Psoas muscle (tissue), 7 donors: ENCODE measurements at regions not wholly inside any gene's neighbourhood (a gene's known extent, or its start where the extent isn't known, plus 50 kb on each side); places are given as distances from the start of the nearest gene placed in this dataset.
"Not testable (repeated sequence)": the region's sequence is repeated elsewhere in the genome, so short reads cannot be mapped to it uniquely, and the experiment has no call there.

Experiments used
- ATAC-seq, 4 donors: fragments of 200-7000 bp; cut with Tn5 transposase; one replicate each; pipeline ENCODE4 v1.9.1; 2020; ENCODE audit warnings: moderate library complexity in 3 of 4, mild to moderate bottlenecking in 2 of 4
- DNase-seq, 2 donors: peaks; one replicate each; pipeline ENCODE4 v3.0.0-alpha.2; 2020
- H3K27ac ChIP-seq: fragments of 200-600 bp; one replicate; pipeline ENCODE4 v1.8.0; 2022
- H3K27me3 ChIP-seq, 3 donors: fragments of 200-600 bp in 1 of 3; one replicate each; pipeline versions ENCODE4 v1.6.1 to v1.8.0; 2013 to 2022; ENCODE audit warnings: low read length in 2 of 3, mild to moderate bottlenecking in 2 of 3, moderate library complexity in 1 of 3; ENCODE audit not compliant: insufficient read depth in 3 of 3
- H3K36me3 ChIP-seq, 2 donors: fragments of 200-600 bp in 1 of 2; one replicate each; pipeline versions ENCODE4 v1.6.1 to v1.8.0; 2013 to 2022; ENCODE audit warnings: low read depth in 1 of 2, mild to moderate bottlenecking in 1 of 2, moderate library complexity in 1 of 2; ENCODE audit not compliant: insufficient read depth in 1 of 2
- H3K4me1 ChIP-seq: fragments of 200-600 bp; one replicate; pipeline ENCODE4 v1.8.0; 2022
- H3K4me3 ChIP-seq: fragments of 200-600 bp; one replicate; pipeline ENCODE4 v1.8.0; 2022; ENCODE audit warnings: mild to moderate bottlenecking
- H3K9me3 ChIP-seq: fragments of 200-600 bp; one replicate; pipeline ENCODE4 v1.8.0; 2022
- WGBS, 3 donors: extraction: QIAGEN DNeasy Blood & Tissue Kit; methylation state at CpG; one replicate each; pipeline versions ENCODE4 v1.1.6 to v1.1.7; 2013; 5-methylcytosine and 5-hydroxymethylcytosine counted together
- intact Hi-C, 2 donors: fragments of 100-400 bp; cut with DNase I; formaldehyde crosslinking; loops; one replicate each; pipeline versions ENCODE4 v1.11.0 to v1.14.2; 2022
- TF ChIP-seq, protein P1 (sequence below): fragments of 200-600 bp; IDR thresholded peaks from one replicate; pipeline ENCODE4 v1.8.0; 2022; ENCODE audit warnings: antibody characterized with exemption
- donor health status: healthy with polysubstance abuse.
- donor health status: DM: no; HTN: no; CAD: no; lungs with moderate emphysema.
- donor health status: Bipolar disorder and iron deficiency.
- donor health status: healthy.
- donor health status: DM: yes; HTN: yes; CAD: no.
- donor health status: DM: no; HTN: no; CAD: no.
- donor health status: DM: yes; HTN: yes; CAD: no.

DNA sequence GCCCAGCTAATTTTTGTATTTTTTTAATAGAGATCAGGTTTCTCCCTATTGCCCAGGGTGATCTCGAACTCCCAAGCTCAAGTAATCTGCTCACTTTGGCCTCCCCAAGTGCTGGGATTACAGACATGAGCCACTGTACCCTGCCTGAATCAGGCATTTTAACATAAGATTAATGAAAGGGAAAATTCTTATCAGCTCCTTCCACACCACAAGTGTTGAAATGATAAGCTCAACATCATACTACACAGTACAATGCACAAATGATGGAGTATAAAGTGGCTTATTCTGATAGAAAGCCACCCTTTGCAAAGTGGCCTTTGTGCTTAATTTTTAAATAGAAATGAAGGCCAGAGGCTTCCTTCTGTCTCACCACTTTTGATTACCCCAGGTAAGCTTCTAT, 71.3 kb upstream of the MCHR2 start:
- no peaks in the 10 kb centered on the region for H3K4me1 ChIP-seq
- H3K9me3 ChIP-seq, result peaks cover 10% of the 10 kb centered on the region
- intact Hi-C loops, result no loop called here
- no peak overlapping the region for H3K4me3 ChIP-seq
- H3K36me3 ChIP-seq, result no peaks in the 10 kb centered on the region
- 27 to 48% (median 30%) methylated on average over 1 of the region's 1 CpG for WGBS, 3 donors
- H3K27me3 ChIP-seq, result no peaks in the 10 kb centered on the region
- DNase-seq, result no peak
- no peak overlapping the region for H3K27ac ChIP-seq
- TF ChIP-seq, protein P1, sequence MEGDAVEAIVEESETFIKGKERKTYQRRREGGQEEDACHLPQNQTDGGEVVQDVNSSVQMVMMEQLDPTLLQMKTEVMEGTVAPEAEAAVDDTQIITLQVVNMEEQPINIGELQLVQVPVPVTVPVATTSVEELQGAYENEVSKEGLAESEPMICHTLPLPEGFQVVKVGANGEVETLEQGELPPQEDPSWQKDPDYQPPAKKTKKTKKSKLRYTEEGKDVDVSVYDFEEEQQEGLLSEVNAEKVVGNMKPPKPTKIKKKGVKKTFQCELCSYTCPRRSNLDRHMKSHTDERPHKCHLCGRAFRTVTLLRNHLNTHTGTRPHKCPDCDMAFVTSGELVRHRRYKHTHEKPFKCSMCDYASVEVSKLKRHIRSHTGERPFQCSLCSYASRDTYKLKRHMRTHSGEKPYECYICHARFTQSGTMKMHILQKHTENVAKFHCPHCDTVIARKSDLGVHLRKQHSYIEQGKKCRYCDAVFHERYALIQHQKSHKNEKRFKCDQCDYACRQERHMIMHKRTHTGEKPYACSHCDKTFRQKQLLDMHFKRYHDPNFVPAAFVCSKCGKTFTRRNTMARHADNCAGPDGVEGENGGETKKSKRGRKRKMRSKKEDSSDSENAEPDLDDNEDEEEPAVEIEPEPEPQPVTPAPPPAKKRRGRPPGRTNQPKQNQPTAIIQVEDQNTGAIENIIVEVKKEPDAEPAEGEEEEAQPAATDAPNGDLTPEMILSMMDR, result no peak
- ATAC-seq, result no peak

DNA sequence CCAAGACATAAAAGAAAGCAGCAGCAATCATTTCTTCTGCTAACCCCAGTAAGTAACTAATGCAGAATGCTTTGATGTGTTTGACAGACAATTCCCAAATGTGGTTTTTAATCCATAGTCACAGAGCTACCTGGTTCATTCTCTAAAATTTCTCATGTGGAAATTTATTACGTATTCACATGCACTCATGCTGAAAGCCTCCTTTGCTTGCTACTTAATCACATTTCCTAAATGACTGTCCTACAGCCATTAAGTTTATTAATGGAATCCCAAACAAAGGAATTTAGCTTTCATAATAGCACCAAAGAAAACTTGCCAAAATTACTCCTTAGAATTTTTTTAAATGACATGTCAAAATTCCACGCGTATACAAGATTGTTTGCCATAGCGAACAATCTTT, 68.6 kb upstream of the MCHR2 start:
- Histone ChIP-seq H3K36me3 (no peaks in the 10 kb centered on the region), H3K4me3 (no peak overlapping the region), H3K4me1 (no peaks in the 10 kb centered on the region), H3K27me3 (no peaks in the 10 kb centered on the region), H3K9me3 (no peaks in the 10 kb centered on the region), H3K27ac (no peak overlapping the region)
- TF ChIP-seq, protein P1, result no peak
- 93 to 96% (median 96%) methylated on average over 4 of the region's 4 CpGs for WGBS, 3 donors
- DNase-seq (no peak), ATAC-seq (no peak)
- intact Hi-C loops, result no loop called here

DNA sequence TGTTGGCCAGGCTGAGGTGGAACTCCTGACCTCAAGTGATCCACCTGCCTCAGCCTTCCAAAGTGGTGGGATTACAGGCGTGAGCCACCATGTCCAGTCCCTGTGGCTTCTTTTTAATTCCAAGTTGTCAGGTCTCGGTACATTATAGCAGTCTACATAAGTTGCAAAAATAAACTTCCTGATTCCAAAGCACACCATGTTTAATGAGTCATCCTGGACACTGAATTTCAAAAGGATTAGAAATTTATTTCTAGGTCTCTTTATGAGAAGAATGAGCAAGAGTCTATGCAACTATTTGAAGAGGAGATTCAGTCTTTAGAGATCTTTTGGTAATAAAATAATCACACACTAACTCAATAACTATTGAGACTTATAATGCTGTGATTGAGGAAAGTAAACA, 63.9 kb upstream of the MCHR2 start:
- H3K27ac ChIP-seq, result no peak overlapping the region
- no peaks in the 10 kb centered on the region for H3K9me3 ChIP-seq
- H3K4me1 ChIP-seq, result no peaks in the 10 kb centered on the region
- no peak overlapping the region for H3K4me3 ChIP-seq
- TF ChIP-seq, protein P1, result no peak
- DNase-seq, result no peak
- no peaks in the 10 kb centered on the region for H3K36me3 ChIP-seq
- no peak for ATAC-seq
- intact Hi-C loops, result no loop called here
- WGBS, 3 donors, result 70 to 78% (median 76%) methylated on average over 2 of the region's 2 CpGs
- no peaks in the 10 kb centered on the region for H3K27me3 ChIP-seq

DNA sequence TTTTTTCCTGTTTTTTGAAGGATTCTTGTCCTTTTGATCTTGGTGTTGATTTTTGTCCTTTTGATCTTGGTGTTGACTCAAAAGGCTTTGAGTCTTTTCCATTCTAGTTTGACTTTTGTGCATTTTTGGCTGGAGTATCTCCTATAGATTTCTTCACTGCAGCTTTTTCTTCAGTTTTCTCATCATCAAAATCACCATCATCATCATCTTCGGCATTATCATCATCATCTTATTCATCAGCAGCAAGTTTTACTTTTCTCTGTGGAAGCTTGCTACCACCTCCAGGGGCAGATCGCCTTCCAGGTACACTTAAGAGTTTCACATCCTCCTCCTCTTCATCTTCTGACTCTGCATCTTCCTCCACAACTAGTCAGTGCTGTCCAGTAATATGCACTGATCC, 56.5 kb upstream of the MCHR2 start:
- Histone ChIP-seq H3K9me3 (no peaks in the 10 kb centered on the region), H3K4me3 (no peak overlapping the region), H3K27ac (no peak overlapping the region), H3K4me1 (no peaks in the 10 kb centered on the region), H3K36me3 (no peaks in the 10 kb centered on the region), H3K27me3 (no peaks in the 10 kb centered on the region)
- TF ChIP-seq, protein P1, result no peak
- intact Hi-C loops, result no loop called here
- 86 to 87% (median 87%) methylated on average over 2 of the region's 2 CpGs for WGBS, 3 donors
- DNase-seq, result no peak
- no peak for ATAC-seq

DNA sequence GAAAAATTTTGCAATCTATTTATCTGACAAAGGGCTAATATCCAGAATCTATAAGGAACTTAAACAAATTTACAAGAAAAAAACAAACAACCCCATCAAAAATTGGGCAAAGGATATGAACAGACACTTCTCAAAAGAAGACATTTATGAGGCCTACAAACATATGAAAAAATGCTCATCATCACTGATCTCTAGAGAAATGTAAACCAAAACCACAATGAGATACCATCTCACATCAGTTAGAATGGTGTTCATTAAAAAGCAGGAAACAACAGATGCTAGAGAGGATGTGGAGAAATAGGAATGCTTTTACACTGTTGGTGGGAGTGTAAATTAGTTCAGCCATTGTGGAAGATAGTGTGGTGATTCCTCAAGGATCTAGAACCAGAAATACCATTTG, 49.9 kb upstream of the MCHR2 start:
- intact Hi-C loops, DNase-seq, H3K9me3 ChIP-seq, H3K27me3 ChIP-seq, H3K4me1 ChIP-seq, H3K36me3 ChIP-seq, ATAC-seq, H3K4me3 ChIP-seq, H3K27ac ChIP-seq: not testable (repeated sequence)
